IPS DF 4.7 (cell line): ENCODE measurements at regions not wholly inside any gene's neighbourhood (a gene's known extent, or its start where the extent isn't known, plus 50 kb on each side); places are given as distances from the start of the nearest gene placed in this dataset.
"Not testable (repeated sequence)": the region's sequence is repeated elsewhere in the genome, so short reads cannot be mapped to it uniquely, and the experiment has no call there.

Experiments
- DNase-seq: peaks from one replicate; pipeline ENCODE4 v3.0.0-alpha.2; 2013; ENCODE audit warnings: low spot score; ENCODE audit errors: extremely low read depth

DNA sequence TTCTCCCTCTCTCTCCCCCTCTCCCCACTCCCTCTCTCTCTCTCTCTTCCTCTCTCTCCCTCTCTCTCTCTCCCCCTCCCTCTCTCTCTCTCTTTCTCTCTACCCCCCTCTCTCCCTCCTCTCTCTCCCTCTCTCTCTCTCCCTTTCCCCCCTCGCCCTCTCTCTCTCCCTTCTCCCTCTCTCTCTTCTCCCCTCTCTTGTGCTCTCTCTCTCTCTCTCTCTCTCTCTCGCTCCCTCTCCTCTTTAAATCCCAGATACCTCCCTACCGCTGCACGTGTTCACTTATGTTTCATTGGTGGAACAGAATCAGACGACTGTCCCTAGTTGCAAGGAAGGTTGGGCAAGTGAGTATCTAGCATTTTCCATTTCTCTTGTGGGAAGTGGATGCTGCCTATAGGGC, 166.5 kb downstream of the EBLN2 start:
- DNase-seq = no peak

GRCh38 chr3:73228437-73228836, 167.0 kb downstream of the EBLN2 start:
- no peak for DNase-seq

DNA sequence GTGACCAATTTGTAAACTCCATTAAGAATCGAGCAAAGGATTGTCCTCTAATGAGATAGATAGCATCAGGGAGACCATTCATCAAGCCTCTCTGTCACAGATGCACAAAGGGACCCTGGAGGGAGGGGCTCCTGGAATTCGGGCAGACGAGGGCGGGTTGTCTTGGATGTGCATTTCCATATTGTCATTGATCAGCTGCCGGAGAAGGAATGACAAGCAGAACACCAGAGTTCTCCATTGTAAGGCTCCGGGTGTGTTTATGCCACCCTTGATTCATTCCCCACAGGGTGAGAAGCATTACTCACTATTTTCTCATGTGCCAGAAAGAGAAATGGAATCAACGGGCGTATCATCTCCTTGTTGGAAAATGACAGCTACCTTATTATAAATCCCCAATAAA, 167.5 kb downstream of the EBLN2 start:
- DNase-seq = no peak

GRCh38 chr3:73234354-73235014, 173.0 kb downstream of the EBLN2 start:
- DNase-seq = no peak

GRCh38 chr3:73235768-73236167, 174.3 kb downstream of the EBLN2 start:
- DNase-seq = no peak

DNA sequence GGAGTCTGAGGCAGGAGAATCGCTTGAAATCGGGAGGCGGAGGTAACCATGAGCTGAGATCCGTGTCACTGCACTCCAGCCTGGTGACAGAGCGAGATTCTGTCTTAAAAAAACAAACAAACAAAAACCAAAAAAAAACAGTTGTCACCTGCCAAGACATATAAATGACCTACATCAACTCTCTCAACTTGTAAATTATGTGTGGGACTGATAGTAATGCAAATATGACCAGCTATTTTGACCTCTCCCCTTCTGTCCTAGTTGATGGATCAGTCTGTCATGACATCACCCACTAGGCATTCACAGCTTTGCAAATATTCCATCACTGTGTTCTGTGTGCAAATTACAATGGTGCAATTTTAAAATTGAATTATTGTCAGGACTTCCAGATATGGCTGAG, 175.4 kb downstream of the EBLN2 start:
- no peak for DNase-seq

DNA sequence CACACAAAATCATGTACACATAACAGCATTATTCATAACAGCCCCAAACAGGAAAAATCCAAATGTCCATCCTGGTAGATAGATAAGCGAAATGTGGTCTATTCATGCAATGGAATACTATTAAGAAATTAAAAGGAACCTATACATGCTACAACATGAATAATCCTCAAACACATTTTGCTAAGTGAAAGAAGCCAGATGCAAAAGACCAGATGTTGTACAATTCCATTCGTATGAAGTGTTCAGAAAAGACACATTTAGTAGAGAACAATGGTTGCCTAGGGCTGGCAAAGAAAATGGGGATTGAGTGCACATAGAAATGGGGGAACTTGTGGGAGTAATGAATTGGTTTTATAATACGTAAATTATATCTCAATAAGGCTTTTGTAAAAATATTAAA, 182.3 kb downstream of the EBLN2 start:
- DNase-seq = no peak

DNA sequence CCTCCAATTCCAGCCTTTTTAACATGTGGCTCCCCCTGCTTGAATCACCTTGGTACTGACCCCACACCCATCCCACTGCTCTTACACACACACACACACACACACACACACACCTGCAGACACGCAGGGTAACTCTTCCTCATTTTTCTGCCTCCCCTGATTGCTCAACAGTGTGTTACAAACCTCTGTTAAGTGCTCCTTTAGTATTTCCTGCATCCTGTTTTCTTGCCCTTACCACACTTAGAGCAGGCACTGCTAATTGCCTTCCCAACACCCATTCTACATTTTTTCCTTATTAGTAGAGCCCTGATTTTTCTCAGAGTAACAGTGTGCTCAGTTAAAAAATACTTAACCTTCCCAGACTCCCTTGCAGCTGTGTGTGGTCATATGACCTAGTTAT, 184.0 kb downstream of the EBLN2 start:
- no peak for DNase-seq

- DNase-seq = no peak
Measured at GRCh38 chr3:73249047-73249446, 187.6 kb downstream of the EBLN2 start.

DNA sequence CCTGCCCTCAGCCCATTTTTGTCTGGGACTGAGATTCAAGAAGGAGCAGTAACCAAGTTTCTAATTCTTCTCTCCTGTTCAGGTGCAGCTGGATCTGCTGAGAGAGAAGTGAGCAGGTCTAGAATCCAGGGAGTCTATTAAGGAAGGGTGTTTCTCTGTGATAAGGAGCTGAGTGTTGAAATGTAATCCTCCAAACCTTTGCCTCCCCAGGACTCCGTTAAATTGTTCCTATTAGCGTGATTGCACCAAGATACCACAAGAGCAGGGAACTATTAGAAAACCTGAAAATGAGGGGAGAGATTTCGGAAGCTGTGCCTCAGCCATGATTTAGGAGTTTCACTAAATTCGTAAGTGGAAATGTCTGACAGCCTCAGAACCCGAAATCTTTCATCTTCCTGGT, 192.6 kb downstream of the EBLN2 start:
- no peak for DNase-seq

GRCh38 chr3:73255609-73256029, 194.2 kb downstream of the EBLN2 start:
- DNase-seq = no peak

DNA sequence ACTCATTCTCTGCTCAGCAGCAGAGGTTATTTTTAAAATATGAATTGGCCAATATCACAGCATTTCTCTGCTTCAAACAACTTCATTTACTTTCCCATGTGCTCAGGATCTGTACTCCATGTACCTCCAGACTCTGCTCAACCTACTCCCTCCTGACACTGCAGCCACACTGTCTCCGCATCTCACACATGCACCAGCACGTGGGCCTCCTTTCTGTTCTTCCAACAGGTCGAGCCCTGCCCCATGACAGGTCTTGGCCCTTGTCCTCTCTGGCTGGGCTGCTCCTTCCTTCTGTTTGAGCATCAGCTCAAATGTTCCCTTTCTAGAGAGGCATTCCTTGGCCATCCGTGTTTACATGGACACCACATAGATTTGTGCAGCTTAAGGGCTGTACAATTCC, 195.7 kb downstream of the EBLN2 start:
- no peak for DNase-seq

GRCh38 chr3:73258057-73258456, 196.6 kb downstream of the EBLN2 start:
- DNase-seq = no peak

GRCh38 chr3:73259291-73259690, 197.8 kb downstream of the EBLN2 start:
- no peak for DNase-seq

DNA sequence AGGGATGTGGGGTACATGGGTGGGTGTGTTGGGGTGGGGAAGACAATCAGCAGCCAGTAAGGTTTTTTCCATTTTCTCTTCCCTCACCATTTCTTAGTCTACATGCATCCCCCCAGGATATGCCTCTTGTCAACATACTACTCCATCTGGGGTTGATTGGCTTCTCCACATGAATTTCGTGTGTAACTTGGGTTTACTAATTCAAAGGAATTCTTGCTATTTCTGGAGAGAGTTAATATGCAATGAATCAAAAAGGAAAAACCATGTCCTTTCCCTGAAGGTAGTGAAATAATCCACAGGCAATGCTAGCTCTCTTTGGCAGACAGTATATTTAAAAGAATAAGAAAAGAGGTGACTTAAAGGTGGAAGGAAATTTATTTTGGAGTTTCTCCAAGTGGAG, 198.4 kb downstream of the EBLN2 start:
- no peak for DNase-seq

GRCh38 chr3:73266558-73266957, 205.1 kb downstream of the EBLN2 start:
- not testable (repeated sequence) for DNase-seq

- not testable (repeated sequence) for DNase-seq
Measured at GRCh38 chr3:73269126-73269525, 207.7 kb downstream of the EBLN2 start.

GRCh38 chr3:73270839-73271483, 209.5 kb downstream of the EBLN2 start:
- DNase-seq = no peak

DNA sequence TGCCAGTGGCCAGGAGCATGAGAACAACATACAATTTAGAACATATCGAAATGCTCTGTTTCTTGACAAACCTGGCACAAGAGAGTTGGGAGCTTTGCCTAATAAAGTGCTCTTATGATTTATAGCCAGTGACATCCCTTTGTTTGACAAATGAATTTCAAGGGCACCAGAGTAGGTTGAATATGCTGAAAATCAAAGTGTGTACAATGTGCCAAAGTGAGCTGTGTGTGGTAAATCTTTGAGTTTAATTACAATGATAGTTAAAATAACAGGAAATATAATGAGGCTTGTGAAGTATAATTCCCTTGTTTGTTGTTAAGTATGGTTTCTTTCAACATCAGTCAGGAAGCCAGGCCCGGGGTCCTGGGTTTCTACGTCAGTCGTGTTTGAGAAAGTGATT, 211.9 kb downstream of the EBLN2 start:
- DNase-seq = no peak

GRCh38 chr3:73280746-73281145, 219.3 kb downstream of the EBLN2 start:
- no peak for DNase-seq

GRCh38 chr3:73284472-73284871, 223.0 kb downstream of the EBLN2 start:
- no peak for DNase-seq

DNA sequence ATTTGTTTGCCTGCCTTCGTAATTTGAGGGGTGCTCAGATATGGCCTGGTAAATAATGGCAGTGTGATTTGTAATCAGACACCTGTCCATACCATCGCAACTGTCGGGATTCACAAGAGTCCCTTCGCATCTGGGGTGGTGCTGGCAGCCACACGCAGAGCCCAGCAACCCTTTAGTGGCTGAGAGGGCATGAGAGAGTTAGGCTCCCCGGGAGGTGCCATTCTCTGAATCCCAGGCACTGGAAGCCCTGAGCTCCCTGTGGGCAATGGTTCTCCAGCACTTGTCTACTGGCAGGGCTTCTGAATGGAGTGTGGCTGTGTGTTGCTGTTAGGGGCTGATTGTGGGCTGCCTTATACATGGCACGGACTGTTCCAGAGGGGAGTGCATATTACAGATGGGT, 230.1 kb downstream of the EBLN2 start:
- no peak for DNase-seq

GRCh38 chr3:73292220-73292619, 230.8 kb downstream of the EBLN2 start:
- no peak for DNase-seq
